ENCODE measurements at regions not wholly inside any gene's neighbourhood (a gene's known extent, or its start where the extent isn't known, plus 50 kb on each side); places are given as distances from the start of the nearest gene placed in this dataset.

DNA sequence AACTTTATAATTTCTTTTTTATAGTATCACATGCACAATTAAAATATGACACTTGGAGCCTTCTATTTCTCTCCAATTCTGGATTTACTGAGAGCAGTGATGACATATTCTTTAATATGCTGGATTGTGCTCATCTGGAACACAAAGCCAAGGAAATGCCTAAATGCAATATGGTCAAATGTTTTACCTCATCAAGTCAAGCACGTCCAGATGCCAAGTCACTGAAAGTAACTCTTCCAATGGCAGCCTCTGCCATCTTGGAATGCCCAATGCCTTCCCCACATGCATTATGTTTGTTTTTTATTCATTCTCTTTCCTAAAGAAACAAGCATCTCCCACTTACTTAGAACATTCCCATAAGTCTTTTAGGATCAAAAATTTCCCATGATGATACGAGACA, 189.8 kb downstream of the TMX3 start:
- Histone ChIP-seq H3K4me3 (ENCODE audit: low read length) (no peak overlapping the region), H3K4me1 (ENCODE audit: control insufficient read depth, insufficient read depth, low read length) (no peaks in the 10 kb centered on the region), H3K27me3 (ENCODE audit: control insufficient read depth, insufficient read depth) (no peaks in the 10 kb centered on the region), H3K27ac (ENCODE audit: low read length) (no peak overlapping the region), H3K9me3 (ENCODE audit: control insufficient read depth, low read length) (no peaks in the 10 kb centered on the region)
- ATAC-seq = no peak
- no peak for DNase-seq
- intact Hi-C loops (cut with DNase I) = no loop called here
- WGBS = 69% methylated on average over 2 of the region's 2 CpGs

DNA sequence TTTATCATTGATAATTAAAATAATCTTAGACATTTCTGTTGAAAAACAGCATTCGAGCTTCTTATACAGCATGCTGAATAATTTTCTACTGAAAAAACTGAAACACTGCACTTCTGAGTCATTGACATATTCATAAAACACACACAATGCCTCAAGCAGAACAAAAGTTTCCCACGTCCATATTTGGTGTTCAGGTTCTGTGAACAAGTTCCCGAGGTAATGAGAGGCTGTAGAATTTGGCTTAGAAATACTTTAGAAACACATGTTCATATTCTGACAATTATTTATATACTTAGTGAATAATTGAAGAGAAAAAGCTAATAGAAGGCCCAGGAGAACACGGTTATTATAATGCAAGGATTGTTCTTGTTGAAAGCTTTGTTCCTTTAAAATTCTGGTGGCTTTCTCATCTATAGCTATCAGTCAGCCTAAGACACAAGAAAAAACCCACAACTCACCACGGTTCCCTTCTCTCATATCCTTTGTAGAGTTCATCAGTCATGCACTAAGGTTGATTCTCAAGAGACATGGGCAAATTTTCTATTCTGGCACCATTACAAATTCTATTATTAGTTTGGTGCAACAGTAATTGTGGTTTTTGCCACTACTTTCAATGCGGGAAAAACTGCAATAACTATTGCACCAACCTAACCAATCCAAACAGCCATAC, 194.4 kb downstream of the TMX3 start:
- intact Hi-C loops (cut with DNase I) = no loop called here
- DNase-seq (no peak), ATAC-seq (no peak)
- Histone ChIP-seq H3K4me1 (ENCODE audit: control insufficient read depth, insufficient read depth, low read length) (no peaks in the 10 kb centered on the region), H3K27ac (ENCODE audit: low read length) (no peak overlapping the region), H3K9me3 (ENCODE audit: control insufficient read depth, low read length) (no peaks in the 10 kb centered on the region), H3K4me3 (ENCODE audit: low read length) (no peak overlapping the region), H3K27me3 (ENCODE audit: control insufficient read depth, insufficient read depth) (no peaks in the 10 kb centered on the region)
- WGBS = 63% methylated on average over 6 of the region's 6 CpGs

DNA sequence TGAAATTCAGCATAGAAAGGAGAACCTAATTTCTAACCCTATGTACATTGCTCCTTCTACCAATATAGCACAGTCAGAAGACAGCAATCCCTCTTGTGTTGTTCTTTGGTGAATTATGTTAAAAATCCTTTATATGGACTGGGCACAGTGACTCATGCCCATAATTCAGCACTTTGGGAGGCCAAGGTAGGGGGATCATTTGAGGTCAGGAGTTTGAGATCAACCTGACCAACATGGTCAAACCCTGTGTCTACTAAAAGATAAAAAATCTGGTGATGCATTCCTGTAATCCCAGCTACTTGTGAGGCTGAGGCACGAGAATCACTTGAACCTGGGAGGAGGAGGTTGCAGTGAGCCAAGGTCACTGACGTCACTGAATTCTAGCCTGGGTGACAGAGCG, 195.6 kb downstream of the TMX3 start:
- DNase-seq = no peak
- intact Hi-C loops (cut with DNase I) = no loop called here
- 82% methylated on average over 3 of the region's 3 CpGs for WGBS

DNA sequence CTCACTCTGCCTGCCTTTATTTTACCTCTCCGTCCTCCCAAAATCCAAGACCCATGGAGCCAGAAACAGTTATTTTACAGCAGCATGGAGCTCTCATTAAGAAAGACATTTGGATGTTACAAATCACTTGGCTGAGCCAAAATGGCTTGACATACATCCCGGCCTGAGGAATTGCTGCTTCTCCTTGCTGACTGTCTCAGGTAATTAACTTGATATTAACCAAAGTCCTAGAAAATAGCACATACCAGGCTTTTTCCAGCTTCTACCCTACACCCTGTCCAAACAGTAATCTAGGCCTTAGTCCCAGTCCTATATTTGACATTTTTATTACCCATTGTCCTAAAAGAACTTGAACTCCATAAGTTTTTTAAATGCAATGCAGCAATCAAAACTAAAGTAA, 205.0 kb downstream of the TMX3 start:
- H3K4me3 ChIP-seq (ENCODE audit: low read length) = no peak overlapping the region
- H3K27ac ChIP-seq (ENCODE audit: low read length) = no peak overlapping the region
- H3K9me3 ChIP-seq (ENCODE audit: control insufficient read depth, low read length) = no peaks in the 10 kb centered on the region
- WGBS = 84% methylated on average over 2 of the region's 2 CpGs
- ATAC-seq (no peak), DNase-seq (no peak)
- intact Hi-C loops (cut with DNase I) = no loop called here
- H3K27me3 ChIP-seq (ENCODE audit: control insufficient read depth, insufficient read depth) = no peaks in the 10 kb centered on the region
- H3K4me1 ChIP-seq (ENCODE audit: control insufficient read depth, insufficient read depth, low read length) = no peaks in the 10 kb centered on the region

More for the DNA sequence above, 195.6 kb downstream of the TMX3 start:
- ATAC-seq = no peak
- H3K9me3 ChIP-seq (ENCODE audit: control insufficient read depth, low read length) = no peaks in the 10 kb centered on the region
- no peak overlapping the region for H3K4me3 ChIP-seq (ENCODE audit: low read length)
- no peaks in the 10 kb centered on the region for H3K4me1 ChIP-seq (ENCODE audit: control insufficient read depth, insufficient read depth, low read length)
- no peaks in the 10 kb centered on the region for H3K27me3 ChIP-seq (ENCODE audit: control insufficient read depth, insufficient read depth)
- H3K27ac ChIP-seq (ENCODE audit: low read length) = no peak overlapping the region

DNA sequence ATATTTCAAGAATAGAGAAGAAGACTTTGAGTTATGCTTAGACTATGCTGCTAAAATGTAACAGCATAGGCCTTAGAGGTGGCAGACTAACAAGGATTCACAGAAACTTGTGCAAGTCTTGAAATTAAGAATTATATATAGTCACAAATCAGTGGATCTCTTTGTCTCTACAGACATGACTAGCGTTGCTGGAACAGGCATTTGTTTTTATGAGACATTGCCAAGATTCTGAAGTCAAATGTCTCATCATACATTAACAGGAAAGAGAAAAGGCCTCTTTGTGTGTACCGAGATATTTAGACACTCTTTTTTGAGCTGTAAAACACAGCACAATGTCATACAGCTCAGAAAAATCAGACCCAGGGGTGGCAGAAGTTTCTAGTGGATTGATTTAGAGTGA, 207.1 kb downstream of the TMX3 start:
- intact Hi-C loops (cut with DNase I) = no loop called here
- ATAC-seq = no peak
- WGBS = 42% methylated on average over 2 of the region's 2 CpGs

DNA sequence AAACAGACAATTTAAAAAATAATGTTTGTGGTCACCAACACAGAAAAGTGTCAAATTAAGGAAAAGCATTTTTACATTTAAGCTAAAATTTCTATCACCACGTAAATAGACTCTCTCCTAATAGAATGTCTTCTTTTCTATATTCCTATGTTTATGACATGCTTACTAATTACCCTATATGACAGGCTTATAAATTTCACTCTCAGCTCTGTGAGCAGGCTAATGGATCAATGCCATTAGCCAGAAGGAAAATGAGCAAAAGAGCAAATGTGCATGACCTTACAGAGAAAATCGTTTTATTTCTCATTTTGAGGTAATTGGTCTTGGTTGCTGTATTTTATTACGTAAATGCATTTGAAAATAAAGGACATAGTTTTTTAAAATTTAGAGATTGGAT, 209.7 kb downstream of the TMX3 start:
- intact Hi-C loops (cut with DNase I) = no loop called here
- Histone ChIP-seq H3K27me3 (ENCODE audit: control insufficient read depth, insufficient read depth) (no peaks in the 10 kb centered on the region), H3K4me1 (ENCODE audit: control insufficient read depth, insufficient read depth, low read length) (no peaks in the 10 kb centered on the region), H3K27ac (ENCODE audit: low read length) (no peak overlapping the region), H3K9me3 (ENCODE audit: control insufficient read depth, low read length) (no peaks in the 10 kb centered on the region), H3K4me3 (ENCODE audit: low read length) (no peak overlapping the region)
- no peak for ATAC-seq
- no peak for DNase-seq
- 77% methylated on average over 3 of the region's 3 CpGs for WGBS

More for the DNA sequence above, 207.1 kb downstream of the TMX3 start:
- Histone ChIP-seq H3K27me3 (ENCODE audit: control insufficient read depth, insufficient read depth) (no peaks in the 10 kb centered on the region), H3K4me1 (ENCODE audit: control insufficient read depth, insufficient read depth, low read length) (no peaks in the 10 kb centered on the region), H3K27ac (ENCODE audit: low read length) (no peak overlapping the region), H3K9me3 (ENCODE audit: control insufficient read depth, low read length) (no peaks in the 10 kb centered on the region), H3K4me3 (ENCODE audit: low read length) (no peak overlapping the region)
- no peak for DNase-seq

DNA sequence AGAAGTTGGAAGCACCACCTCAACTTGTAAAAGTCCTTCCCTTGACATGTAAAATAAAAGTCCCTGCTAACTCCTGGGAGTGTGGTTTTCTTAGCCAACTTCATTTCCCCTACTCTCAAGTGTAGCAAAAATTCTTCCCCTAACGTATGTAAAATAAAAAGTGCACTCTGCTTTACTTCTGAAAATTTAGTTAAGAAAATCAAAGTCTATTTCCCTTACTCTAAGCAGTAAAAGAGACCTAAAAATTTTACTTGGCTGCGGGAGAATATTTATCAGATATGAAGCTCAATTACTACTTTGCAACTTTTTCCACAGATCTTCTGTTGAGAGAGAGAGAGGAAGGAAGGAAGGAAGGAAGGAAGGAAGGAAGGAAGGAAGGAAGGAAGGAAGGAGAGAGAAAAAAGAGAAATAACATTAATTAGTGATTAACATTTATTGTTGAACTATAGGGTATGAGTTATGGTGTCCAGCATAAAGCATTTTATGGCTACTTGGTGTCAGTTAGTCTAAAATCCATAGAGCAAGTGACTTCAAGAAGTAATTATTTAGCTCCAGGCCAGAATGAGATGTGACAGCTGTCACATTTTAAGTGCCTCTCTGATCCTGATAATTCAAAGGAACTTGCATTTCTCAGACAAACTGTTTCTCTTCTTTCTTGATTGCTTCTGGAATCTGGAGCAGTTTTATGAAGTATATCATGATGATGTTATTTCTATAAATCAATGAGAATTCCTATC, 210.3 kb downstream of the TMX3 start:
- no peak overlapping the region for H3K4me3 ChIP-seq (ENCODE audit: low read length)
- ATAC-seq (no peak), DNase-seq (no peak)
- H3K4me1 ChIP-seq (ENCODE audit: control insufficient read depth, insufficient read depth, low read length) = no peaks in the 10 kb centered on the region
- H3K27ac ChIP-seq (ENCODE audit: low read length) = no peak overlapping the region
- WGBS = 66% methylated on average over 2 of the region's 2 CpGs
- intact Hi-C loops (cut with DNase I) = no loop called here
- H3K9me3 ChIP-seq (ENCODE audit: control insufficient read depth, low read length) = no peaks in the 10 kb centered on the region
- H3K27me3 ChIP-seq (ENCODE audit: control insufficient read depth, insufficient read depth) = no peaks in the 10 kb centered on the region

DNA sequence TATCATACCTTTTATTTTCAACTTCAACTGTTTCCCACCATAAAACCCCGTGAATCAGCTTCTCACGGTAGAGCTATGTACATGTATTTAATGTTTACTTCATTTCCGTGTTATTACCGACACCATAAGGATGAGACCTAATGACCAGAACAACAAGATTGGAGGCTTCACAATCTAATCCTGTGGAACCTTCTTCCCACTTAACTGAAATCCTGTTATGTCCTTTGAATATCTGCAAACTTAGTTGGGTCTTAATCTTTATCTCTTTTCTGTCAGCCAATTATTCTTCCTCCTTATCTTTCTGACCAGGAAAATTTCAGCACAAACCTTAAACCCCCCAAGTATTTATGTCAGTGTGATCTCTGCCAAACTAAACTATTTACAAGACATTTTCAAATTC, 214.4 kb downstream of the TMX3 start:
- ATAC-seq (no peak), DNase-seq (no peak)
- 53% methylated on average over 4 of the region's 4 CpGs for WGBS
- no peaks in the 10 kb centered on the region for H3K27me3 ChIP-seq (ENCODE audit: control insufficient read depth, insufficient read depth)
- no peak overlapping the region for H3K4me3 ChIP-seq (ENCODE audit: low read length)
- no peaks in the 10 kb centered on the region for H3K9me3 ChIP-seq (ENCODE audit: control insufficient read depth, low read length)
- intact Hi-C loops (cut with DNase I) = no loop called here
- H3K27ac ChIP-seq (ENCODE audit: low read length) = no peak overlapping the region
- H3K4me1 ChIP-seq (ENCODE audit: control insufficient read depth, insufficient read depth, low read length) = no peaks in the 10 kb centered on the region

DNA sequence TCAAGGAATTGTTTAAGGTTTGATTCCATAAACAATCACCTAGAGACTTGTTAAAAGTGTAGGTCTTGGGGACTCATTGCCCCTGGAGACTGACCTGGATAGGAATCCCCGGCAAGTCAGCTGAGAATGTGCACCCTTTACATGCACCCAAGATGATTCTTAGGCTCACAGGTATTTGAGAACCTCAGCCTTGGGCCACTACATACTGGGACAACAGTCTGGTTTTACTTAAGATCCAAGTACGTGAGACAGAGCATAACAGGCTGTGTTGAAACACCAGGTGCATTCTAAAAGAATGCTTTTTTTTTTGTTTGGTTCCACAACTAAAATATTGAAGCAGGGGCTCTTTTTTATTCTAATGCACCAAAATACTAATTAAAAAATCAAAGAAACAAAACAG, 215.8 kb downstream of the TMX3 start:
- Histone ChIP-seq H3K27me3 (ENCODE audit: control insufficient read depth, insufficient read depth) (no peaks in the 10 kb centered on the region), H3K9me3 (ENCODE audit: control insufficient read depth, low read length) (no peaks in the 10 kb centered on the region), H3K4me1 (ENCODE audit: control insufficient read depth, insufficient read depth, low read length) (no peaks in the 10 kb centered on the region), H3K27ac (ENCODE audit: low read length) (no peak overlapping the region), H3K4me3 (ENCODE audit: low read length) (no peak overlapping the region)
- intact Hi-C loops (cut with DNase I) = no loop called here
- WGBS = 82% methylated on average over 2 of the region's 2 CpGs
- no peak for DNase-seq
- ATAC-seq = no peak

DNA sequence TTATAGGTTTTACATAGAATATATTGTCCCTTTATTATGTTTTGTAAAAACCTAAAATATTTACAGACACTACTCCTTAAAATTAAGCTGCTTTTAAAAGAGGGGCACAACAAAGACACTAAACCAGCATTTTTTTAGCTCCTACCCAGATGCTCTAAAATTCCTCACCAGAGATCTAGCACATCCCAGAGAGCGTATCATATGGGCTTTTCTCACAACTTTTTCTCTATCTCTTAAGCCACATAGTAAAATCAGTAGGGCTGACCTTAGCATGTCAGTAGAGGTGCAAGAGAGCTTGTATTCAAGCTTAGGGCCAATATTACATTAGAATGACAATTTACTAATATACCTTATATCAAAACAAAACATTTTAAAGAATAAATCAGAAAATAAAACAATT, 216.3 kb downstream of the TMX3 start:
- H3K4me1 ChIP-seq (ENCODE audit: control insufficient read depth, insufficient read depth, low read length) = no peaks in the 10 kb centered on the region
- WGBS = 97% methylated on average over 1 of the region's 1 CpG
- no peak for DNase-seq
- no peak overlapping the region for H3K4me3 ChIP-seq (ENCODE audit: low read length)
- H3K27me3 ChIP-seq (ENCODE audit: control insufficient read depth, insufficient read depth) = no peaks in the 10 kb centered on the region
- intact Hi-C loops (cut with DNase I) = no loop called here
- no peak overlapping the region for H3K27ac ChIP-seq (ENCODE audit: low read length)
- ATAC-seq = no peak
- no peaks in the 10 kb centered on the region for H3K9me3 ChIP-seq (ENCODE audit: control insufficient read depth, low read length)

DNA sequence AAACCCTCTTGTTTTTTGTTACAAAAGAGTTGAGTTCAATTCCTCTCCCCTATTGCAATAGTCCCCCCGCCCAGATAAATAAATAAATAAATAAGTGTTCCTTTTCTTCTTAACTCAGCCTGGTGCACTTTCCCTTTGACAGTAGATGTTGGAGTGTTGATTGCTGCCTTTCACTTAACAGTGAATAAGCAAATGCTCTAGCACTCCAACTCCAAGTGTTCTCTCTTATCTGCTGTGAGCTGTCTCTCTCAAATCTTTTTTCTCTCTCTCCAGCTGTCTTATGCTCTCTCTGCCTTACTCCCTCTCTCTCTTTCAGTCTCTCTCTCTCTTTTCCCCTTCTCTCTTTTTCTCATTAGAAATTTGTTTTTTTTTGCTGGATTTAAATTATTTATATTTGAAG, 216.7 kb downstream of the TMX3 start:
- Histone ChIP-seq H3K4me3 (ENCODE audit: low read length) (no peak overlapping the region), H3K27ac (ENCODE audit: low read length) (no peak overlapping the region), H3K9me3 (ENCODE audit: control insufficient read depth, low read length) (no peaks in the 10 kb centered on the region), H3K27me3 (ENCODE audit: control insufficient read depth, insufficient read depth) (no peaks in the 10 kb centered on the region), H3K4me1 (ENCODE audit: control insufficient read depth, insufficient read depth, low read length) (no peaks in the 10 kb centered on the region)
- DNase-seq (no peak), ATAC-seq (no peak)
- 63% methylated on average over 1 of the region's 1 CpG for WGBS
- intact Hi-C loops (cut with DNase I) = no loop called here
